ENCODE measurements at regions not wholly inside any gene's neighbourhood (a gene's known extent, or its start where the extent isn't known, plus 50 kb on each side); places are given as distances from the start of the nearest gene placed in this dataset.

DNA sequence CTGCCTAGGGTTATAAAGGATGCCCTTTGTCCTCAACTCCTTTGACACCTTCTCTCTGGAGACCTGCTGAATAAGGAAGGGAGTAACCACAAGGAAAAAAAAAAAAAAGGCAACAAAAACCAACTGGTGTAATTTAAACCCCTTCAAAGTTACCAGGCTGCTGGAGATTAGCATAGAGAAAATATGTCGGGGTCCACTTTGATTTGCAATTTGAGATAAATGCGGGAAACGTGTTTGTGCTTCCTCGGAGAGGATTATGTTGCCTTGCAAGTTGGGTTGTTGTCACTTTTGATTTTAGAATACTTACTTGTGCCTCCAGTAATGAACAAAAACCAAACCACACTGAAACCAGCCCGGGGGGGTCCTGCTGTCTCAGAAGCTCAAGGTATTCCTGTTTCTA is 200.2 kb upstream of the MYL2 start:
- TF ChIP-seq POLR2AphosphoS5 (IDR thresholded peaks at IDR 0.05): no peak
- no peak for TF ChIP-seq POLR2A (IDR thresholded peaks at IDR 0.05)
- TF ChIP-seq, protein P1, sequence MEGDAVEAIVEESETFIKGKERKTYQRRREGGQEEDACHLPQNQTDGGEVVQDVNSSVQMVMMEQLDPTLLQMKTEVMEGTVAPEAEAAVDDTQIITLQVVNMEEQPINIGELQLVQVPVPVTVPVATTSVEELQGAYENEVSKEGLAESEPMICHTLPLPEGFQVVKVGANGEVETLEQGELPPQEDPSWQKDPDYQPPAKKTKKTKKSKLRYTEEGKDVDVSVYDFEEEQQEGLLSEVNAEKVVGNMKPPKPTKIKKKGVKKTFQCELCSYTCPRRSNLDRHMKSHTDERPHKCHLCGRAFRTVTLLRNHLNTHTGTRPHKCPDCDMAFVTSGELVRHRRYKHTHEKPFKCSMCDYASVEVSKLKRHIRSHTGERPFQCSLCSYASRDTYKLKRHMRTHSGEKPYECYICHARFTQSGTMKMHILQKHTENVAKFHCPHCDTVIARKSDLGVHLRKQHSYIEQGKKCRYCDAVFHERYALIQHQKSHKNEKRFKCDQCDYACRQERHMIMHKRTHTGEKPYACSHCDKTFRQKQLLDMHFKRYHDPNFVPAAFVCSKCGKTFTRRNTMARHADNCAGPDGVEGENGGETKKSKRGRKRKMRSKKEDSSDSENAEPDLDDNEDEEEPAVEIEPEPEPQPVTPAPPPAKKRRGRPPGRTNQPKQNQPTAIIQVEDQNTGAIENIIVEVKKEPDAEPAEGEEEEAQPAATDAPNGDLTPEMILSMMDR (IDR thresholded peaks at IDR 0.05): no peak
